ENCODE measurements at regions not wholly inside any gene's neighbourhood (a gene's known extent, or its start where the extent isn't known, plus 50 kb on each side); places are given as distances from the start of the nearest gene placed in this dataset.

DNA sequence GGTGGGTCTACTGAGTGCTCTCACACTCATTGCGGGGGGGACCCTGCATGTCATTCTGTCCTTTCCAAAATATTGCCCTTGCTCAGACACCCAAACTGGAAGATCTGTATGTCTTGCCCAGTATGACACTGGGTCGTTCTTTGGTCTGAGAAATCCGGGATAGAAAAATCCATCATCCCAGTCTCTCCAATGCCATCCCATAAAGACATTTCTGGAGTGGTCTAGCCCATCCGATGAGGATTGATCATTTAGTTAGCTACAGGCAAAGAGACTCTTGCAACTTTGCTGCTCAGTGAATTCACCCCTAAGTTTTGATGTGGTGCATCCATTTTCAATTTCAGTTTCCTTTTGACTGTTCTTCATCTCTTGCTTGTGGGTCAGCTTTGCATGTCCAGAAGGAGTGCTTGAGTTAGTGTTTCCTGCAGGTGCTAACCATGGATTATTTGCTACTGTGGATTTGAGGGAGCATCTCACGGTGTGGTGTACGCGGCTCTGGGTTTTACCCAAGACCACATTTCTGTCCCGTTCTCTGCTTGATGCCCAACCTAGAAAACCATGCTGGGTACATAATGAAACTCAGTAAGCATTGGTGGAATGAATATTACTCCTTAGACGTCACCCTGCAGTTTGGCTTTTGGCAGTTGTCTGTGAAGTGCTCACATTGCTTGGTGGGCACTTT, 247.0 kb upstream of the MKI67 start:
- Histone ChIP-seq H3K4me1 (replicated peaks in 1 of 2; ENCODE audit: control insufficient read depth in 2 of 2, insufficient read depth in 2 of 2, low read length in 2 of 2) (no peaks in the 10 kb centered on the region), H3K36me3 (ENCODE audit: control insufficient read depth, insufficient read depth, low read length) (no peaks in the 10 kb centered on the region), H3K79me2 (ENCODE audit: control insufficient read depth, insufficient read depth, low read length) (no peaks in the 10 kb centered on the region), H3K27ac (ENCODE audit: extremely low read depth, low read depth, low read length) (no peak overlapping the region), H3K27me3 (ENCODE audit: control insufficient read depth in 2 of 2, insufficient read depth in 2 of 2, low read length in 2 of 2) (peaks cover 0 to 7% of the 10 kb centered on the region in 2 experiments; a peak in 3 of 5 replicates), H3K9me3 (replicated peaks; ENCODE audit: control insufficient read depth, insufficient read depth, low read depth, low read length) (no peaks in the 10 kb centered on the region), H3K4me3 (no peak overlapping the region), H4K20me1 (replicated peaks; ENCODE audit: control insufficient read depth, insufficient read depth, low read length) (no peaks in the 10 kb centered on the region), H3K9me1 (ENCODE audit: control insufficient read depth, insufficient read depth, low read length) (no peaks in the 10 kb centered on the region), H3K9ac (ENCODE audit: insufficient read depth in 1 of 2, low read depth in 2 of 2, low read length in 2 of 2) (no peak overlapping the region), H2AFZ (ENCODE audit: low read depth, low read length) (no peak overlapping the region), H3K4me2 (ENCODE audit: insufficient read depth, low read length) (no peak overlapping the region)
- intact Hi-C loops (cut with micrococcal nuclease) (no loop called here), in situ Hi-C loops (cut with MboI) (no loop called here)
- no peak for ATAC-seq
- no peak for DNase-seq (ENCODE audit: extremely low read depth in 1 of 4, low spot score in 3 of 4)
- ChIA-PET CTCF (ENCODE audit: low intra/inter-chr PET ratio) (no interaction called here), POLR2A (interaction anchor here (0.6 to 0.7 kb wide), 2 partner anchors 12 to 129 kb away, joined by 3 to 5 read pairs; no protein-coding TSS in a partner anchor)
- no TSS peak for BruUV-seq (replicated peaks)
- WGBS (ENCODE audit: insufficient coverage, low coverage, missing lambda C conversion rate): 0% methylated on average over 9 of the region's 9 CpGs
- no peak for FAIRE-seq
- TF ChIP-seq KAT7 (CRISPR knock-in tag; IDR thresholded peaks at IDR 0.05; ENCODE audit: borderline replicate concordance) (no peak), SRSF7 (optimal IDR thresholded peaks at IDR 0.05; ENCODE audit: low read depth, low read length) (no peak), SMAD2 (IDR thresholded peaks at IDR 0.05; ENCODE audit: low read depth, low read length) (no peak), KHSRP (IDR thresholded peaks at IDR 0.05) (no peak), ZBED1 (IDR thresholded peaks at IDR 0.05) (no peak), ZBTB1 (CRISPR knock-in tag; IDR thresholded peaks at IDR 0.05; ENCODE audit: borderline replicate concordance, low read depth) (no peak), NR2F6 (CRISPR knock-in tag; IDR thresholded peaks at IDR 0.05) (no peak), NUFIP1 (IDR thresholded peaks at IDR 0.05; ENCODE audit: partially characterized antibody) (no peak), ZNF778 (CRISPR knock-in tag; IDR thresholded peaks at IDR 0.05) (no peak), MLLT1 (IDR thresholded peaks at IDR 0.05) (no peak), CBFB (CRISPR knock-in tag; IDR thresholded peaks at IDR 0.05) (no peak), HLTF (IDR thresholded peaks at IDR 0.05) (no peak)
- TF ChIP-seq, protein P1, sequence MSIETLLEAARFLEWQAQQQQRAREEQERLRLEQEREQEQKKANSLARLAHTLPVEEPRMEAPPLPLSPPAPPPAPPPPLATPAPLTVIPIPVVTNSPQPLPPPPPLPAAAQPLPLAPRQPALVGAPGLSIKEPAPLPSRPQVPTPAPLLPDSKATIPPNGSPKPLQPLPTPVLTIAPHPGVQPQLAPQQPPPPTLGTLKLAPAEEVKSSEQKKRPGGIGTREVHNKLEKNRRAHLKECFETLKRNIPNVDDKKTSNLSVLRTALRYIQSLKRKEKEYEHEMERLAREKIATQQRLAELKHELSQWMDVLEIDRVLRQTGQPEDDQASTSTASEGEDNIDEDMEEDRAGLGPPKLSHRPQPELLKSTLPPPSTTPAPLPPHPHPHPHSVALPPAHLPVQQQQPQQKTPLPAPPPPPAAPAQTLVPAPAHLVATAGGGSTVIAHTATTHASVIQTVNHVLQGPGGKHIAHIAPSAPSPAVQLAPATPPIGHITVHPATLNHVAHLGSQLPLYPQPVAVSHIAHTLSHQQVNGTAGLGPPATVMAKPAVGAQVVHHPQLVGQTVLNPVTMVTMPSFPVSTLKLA (conservative IDR thresholded peaks at IDR 0.05): no peak
- TF ChIP-seq, protein P2, sequence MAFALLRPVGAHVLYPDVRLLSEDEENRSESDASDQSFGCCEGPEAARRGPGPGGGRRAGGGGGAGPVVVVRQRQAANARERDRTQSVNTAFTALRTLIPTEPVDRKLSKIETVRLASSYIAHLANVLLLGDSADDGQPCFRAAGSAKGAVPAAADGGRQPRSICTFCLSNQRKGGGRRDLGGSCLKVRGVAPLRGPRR (CRISPR knock-in tag; IDR thresholded peaks at IDR 0.05): no peak
- TF ChIP-seq, protein P3, sequence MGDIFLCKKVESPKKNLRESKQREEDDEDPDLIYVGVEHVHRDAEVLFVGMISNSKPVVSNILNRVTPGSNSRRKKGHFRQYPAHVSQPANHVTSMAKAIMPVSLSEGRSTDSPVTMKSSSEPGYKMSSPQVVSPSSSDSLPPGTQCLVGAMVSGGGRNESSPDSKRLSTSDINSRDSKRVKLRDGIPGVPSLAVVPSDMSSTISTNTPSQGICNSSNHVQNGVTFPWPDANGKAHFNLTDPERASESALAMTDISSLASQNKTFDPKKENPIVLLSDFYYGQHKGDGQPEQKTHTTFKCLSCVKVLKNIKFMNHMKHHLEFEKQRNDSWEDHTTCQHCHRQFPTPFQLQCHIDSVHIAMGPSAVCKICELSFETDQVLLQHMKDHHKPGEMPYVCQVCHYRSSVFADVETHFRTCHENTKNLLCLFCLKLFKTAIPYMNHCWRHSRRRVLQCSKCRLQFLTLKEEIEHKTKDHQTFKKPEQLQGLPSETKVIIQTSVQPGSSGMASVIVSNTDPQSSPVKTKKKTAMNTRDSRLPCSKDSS (IDR thresholded peaks at IDR 0.05; ENCODE audit: low read depth, partially characterized antibody): no peak
- TF ChIP-seq, protein P4, sequence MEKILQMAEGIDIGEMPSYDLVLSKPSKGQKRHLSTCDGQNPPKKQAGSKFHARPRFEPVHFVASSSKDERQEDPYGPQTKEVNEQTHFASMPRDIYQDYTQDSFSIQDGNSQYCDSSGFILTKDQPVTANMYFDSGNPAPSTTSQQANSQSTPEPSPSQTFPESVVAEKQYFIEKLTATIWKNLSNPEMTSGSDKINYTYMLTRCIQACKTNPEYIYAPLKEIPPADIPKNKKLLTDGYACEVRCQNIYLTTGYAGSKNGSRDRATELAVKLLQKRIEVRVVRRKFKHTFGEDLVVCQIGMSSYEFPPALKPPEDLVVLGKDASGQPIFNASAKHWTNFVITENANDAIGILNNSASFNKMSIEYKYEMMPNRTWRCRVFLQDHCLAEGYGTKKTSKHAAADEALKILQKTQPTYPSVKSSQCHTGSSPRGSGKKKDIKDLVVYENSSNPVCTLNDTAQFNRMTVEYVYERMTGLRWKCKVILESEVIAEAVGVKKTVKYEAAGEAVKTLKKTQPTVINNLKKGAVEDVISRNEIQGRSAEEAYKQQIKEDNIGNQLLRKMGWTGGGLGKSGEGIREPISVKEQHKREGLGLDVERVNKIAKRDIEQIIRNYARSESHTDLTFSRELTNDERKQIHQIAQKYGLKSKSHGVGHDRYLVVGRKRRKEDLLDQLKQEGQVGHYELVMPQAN (IDR thresholded peaks at IDR 0.05; ENCODE audit: borderline replicate concordance): no peak

Measured in K562 (cell line).